Astrocyte of the cerebellum (primary cell): ENCODE measurements at regions not wholly inside any gene's neighbourhood (a gene's known extent, or its start where the extent isn't known, plus 50 kb on each side); places are given as distances from the start of the nearest gene placed in this dataset.

ENCODE experiments used
- DNase-seq: peaks from one replicate; pipeline ENCODE4 v3.0.0-alpha.2; 2011; ENCODE audit warnings: low read depth
- H3K4me3 ChIP-seq: 2 replicates; pipeline ENCODE4 v1.5.1; 2011; ENCODE audit warnings: mild to moderate bottlenecking, low read depth, low read length, moderate library complexity
- CTCF ChIP-seq: IDR thresholded peaks from 2 replicates; pipeline ENCODE4 v1.5.1; 2012; ENCODE audit warnings: low read length, low read depth, moderate library complexity, mild to moderate bottlenecking; ENCODE audit errors: missing control alignments
- in situ Hi-C: cut with HindIII; loops from 2 replicates; pipeline ENCODE4 v1.10.0; 2017; ENCODE audit warnings: low sequenced_read_pairs

GRCh38 chr3:26099692-26100091, 309.8 kb downstream of the OXSM start:
- TF ChIP-seq CTCF = no peak
- in situ Hi-C loops = no loop called here
- DNase-seq = peak; percentile 15
- H3K4me3 ChIP-seq = no peak overlapping the region

GRCh38 chr3:26100176-26100575, 310.3 kb downstream of the OXSM start:
- TF ChIP-seq CTCF = no peak
- DNase-seq = no peak
- no peak overlapping the region for H3K4me3 ChIP-seq
- in situ Hi-C loops = no loop called here

- no peak overlapping the region for H3K4me3 ChIP-seq
- no peak for DNase-seq
- in situ Hi-C loops = no loop called here
- TF ChIP-seq CTCF = no peak
These were observed 312.5 kb downstream of the OXSM start for GRCh38 chr3:26102376-26102775.

GRCh38 chr3:26104851-26105251, 315.0 kb downstream of the OXSM start:
- DNase-seq = no peak
- no peak overlapping the region for H3K4me3 ChIP-seq
- no peak for TF ChIP-seq CTCF
- in situ Hi-C loops = no loop called here

- DNase-seq = no peak
- no peak for TF ChIP-seq CTCF
- H3K4me3 ChIP-seq = no peak overlapping the region
- in situ Hi-C loops = no loop called here
These were observed 315.4 kb downstream of the OXSM start for GRCh38 chr3:26105261-26105660.

GRCh38 chr3:26106228-26106627, 316.3 kb downstream of the OXSM start:
- H3K4me3 ChIP-seq = no peak overlapping the region
- DNase-seq = no peak
- no peak for TF ChIP-seq CTCF
- in situ Hi-C loops = no loop called here
